Activated CD8-positive, alpha-beta memory T cell treated with anti-CD3 and anti-CD28 coated beads for 4 hours (primary cell): ENCODE measurements at regions not wholly inside any gene's neighbourhood (a gene's known extent, or its start where the extent isn't known, plus 50 kb on each side); places are given as distances from the start of the nearest gene placed in this dataset.

Source experiments
- DNase-seq, 2 donors: peaks; one replicate each; pipeline ENCODE4 v3.0.0-alpha.2; 2020; ENCODE audit warnings: low read depth in 2 of 2

DNA sequence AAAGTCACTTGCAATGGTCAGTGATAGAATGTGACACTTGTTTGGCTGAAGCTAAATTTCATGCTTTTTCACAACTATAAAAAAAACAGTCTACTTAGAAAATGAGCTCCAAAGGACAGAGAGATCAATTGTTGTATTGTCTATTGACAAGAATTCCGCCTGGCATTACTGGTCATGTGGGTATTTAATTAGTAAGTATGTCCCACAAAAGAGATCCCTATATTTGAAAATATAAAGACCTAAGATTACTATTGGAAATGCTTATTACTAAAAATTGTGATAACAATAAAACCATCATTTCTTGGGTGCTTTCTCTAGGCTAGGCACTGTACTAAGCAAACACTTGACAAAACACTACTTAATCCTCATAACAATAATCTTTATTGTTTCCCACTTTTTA, 745.2 kb upstream of the C9orf72 start:
- no peak for DNase-seq

DNA sequence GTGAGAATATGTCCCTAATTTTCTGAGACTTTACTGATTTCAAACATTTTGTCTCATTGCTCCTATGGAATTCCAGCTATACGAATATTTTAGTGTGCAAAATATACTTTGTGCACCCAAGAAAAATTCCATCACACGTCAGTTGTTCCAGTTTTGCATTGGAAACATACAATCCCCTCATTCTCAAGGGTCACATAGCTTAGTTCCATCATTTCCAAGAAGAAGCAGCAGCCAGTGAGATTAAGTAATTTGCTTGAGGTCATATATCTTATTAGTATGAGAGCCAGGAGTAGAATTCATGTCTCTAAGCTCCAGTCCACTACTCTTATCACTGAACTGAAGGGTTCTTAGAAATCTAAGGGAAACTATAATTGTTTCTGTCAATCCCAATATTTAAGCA, 746.7 kb upstream of the C9orf72 start:
- no peak for DNase-seq

DNA sequence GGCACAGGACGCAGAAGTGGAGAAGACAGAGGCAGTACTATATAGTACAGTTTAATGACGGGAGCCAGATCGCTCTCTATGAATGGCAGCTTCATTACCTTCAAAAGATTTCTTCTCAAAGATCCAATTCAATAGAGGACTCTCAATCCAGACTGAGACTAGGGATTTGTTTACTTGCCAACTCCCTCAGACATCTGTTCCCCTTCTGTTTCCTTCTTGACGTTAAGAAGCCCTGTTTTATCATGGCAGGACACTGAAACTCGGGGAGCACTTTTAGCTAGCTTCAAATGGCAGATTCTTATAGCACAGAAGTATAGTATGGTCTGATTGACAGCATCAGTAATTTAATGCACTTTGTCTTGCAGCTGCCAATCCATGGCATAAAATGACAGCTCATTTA, 747.3 kb upstream of the C9orf72 start:
- DNase-seq = no peak

DNA sequence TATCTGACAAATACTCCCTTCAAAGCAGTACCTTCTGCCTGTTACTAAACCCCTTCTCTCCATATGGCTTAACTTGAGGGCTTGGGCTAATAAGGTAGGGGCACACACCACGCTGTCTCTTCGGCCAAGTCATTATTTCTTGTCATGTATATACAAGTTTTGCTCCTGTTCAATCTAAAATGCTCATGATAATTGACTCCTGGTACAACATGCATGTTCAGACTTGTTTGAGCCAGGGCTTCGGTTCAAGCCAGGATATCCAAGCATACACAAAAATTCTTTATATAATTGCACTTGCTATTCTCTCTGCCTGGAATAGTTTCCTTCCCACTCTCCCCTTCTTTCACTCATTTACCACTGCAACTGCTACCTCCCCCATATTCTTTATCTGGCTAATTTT, 756.0 kb upstream of the C9orf72 start:
- no peak for DNase-seq

DNA sequence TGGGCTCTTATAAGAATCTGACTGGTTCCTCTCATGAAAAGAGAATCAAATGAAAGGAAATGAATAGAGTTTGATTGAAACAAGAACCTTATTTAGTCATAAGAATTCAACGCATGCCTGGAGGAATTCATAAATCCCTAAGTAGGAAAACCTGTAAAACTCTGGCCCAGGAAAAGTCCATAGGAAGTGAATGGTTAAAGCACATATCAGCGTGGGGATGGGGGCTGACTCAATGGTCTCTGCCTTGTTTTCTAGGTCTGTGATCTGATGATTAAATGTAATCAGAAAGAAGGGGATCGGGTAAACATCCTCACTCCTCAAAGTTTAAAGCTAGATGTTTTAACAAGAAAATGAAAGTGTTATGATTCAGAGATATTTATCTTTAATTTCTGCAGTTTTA, 759.4 kb upstream of the C9orf72 start:
- no peak for DNase-seq

DNA sequence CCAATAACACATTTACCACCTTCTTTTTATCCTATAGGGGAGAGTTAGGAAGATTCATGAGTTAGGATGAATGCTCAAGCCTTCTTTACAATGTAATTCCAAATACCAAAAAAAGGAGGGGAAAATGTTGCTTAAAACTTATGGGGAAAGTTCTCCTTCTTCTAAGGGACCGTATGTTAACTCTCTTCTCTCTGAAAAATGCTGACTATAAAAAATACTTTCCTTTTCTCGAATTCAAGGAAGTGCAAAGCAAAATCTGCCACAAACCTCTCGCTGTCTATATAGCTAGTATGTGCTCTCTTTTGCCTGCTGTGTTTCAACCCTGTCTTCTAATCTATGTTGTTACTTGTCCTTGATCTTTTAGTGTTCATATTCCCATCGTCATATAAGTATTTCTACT, 768.6 kb upstream of the C9orf72 start:
- DNase-seq = no peak

DNA sequence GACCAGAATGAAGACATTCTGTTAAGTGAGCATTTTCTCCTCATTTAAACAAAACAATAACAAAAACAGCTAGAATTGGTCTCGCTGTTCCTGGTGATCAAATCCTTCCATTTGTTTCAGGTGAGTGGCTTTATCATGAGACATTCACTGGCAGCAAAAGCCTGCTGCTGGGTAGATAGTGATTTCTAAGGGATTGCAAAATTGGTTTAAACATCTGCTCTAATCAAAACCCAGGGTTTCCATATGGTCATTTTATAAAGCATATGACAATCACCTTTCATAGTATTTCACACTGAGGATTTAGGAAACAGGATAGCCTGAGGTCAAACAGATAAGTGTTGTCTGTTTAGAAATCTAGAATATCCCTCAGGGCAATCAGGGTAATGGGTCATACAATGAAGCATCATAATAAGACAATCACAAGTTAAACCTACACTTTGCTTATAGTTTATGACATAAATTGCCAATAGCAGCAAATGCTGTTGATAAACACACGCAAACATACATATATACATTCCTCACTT, 769.6 kb upstream of the C9orf72 start:
- DNase-seq = no peak

DNA sequence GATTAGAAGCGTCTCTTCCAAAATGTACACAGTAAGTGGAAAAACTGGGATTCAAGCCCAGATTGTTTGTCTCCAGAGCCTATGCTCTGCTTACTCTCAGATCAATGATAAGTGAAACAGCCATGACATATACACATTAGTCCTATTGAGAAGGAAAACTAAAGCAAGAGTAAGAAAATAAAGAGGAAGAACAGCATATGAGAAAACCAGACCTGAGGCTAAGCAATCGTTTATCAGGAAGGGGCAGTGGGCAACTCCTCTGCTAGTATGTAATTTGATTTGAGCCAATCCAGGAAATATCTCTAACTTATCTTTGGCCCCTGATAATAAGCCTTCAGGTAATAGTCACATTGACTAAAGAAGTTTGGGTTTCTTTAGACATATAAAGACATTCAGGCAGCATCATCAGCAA, 789.9 kb upstream of the C9orf72 start:
- no peak for DNase-seq

DNA sequence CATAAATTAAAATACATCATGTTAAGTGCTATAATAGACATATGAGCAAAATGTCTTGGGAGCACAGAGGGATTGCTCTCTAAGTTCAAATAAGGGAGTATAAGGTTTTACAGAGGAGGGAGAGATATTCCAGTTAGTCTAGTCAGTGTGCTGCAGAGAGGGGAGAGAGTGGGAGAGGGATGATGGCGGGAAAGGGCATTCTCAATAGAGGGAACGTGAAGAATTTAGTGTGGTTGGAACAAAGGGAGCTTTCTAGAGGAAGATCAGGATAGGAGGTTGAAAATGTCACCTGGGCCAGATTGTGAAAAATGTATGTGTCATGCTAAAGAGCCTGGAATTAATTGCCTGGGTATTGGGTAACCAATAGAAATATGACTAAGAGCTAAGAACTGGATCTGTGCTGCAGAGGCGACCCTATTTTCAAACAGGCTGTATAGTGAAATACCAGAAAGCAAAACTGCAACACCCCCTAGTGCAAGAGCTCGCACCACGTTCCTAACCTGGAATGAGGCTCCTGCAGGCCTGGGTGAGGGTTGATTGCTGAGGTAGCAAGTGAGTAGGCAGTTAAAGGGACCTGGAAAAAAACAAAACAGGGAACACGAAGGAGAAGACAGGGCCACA, 791.8 kb upstream of the C9orf72 start:
- DNase-seq = no peak

DNA sequence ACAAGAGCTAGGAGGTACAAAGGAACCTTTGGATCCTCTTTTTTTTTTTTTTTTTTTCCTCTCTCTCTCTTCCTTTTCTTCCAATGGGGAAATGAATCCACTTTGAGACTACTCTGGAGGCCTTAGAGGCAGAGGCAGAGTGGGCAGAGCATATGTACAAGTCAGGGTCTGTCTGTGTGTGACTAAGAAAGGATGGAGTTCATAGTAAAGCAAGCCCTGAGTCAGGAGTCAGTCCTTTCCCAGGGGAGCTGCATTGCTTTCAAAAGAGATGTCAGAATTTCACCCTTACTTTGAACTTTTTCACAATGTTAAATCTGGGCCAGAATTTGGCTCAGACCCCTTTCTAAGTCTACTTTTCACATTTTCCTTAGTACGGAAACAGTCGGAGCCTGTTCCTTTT, 792.4 kb upstream of the C9orf72 start:
- DNase-seq = no peak

DNA sequence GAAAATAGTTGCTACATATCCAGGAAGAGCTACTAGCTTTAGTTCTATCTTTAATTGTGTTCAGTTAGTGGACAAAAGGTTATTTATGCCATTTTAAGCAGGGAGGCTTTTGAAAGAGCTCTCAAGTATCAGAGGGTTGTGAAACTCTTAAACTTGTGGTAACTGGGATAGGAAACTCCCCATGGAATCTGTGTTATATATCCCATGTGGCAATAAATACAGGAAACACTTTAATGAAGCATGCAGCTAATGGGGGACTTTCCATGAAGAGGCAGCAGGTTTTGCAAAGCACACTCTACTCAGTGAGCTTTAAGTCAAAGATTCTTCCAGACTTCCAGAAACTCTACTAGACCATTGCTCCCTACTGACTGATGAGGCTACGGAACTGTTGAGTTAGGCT, 805.0 kb upstream of the C9orf72 start:
- no peak for DNase-seq

DNA sequence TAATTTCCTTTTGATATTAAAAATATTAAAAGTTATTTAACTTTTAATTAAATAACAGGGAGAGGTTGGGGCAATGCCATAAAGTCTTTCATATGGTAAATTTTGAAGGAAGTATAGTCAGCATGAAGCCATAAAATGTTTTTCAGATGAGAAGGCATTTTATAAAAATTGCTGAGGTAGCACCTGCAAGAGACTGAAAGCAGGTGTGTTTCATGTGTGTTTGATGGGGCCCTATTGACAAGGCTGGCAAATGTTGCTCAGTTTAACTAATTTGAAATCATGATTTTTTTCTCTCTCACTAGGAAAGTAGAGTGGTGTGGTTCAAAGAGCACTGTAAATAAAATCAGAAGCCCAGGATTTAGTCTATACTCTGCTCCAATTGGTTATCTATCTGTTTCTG, 805.8 kb upstream of the C9orf72 start:
- DNase-seq = no peak

DNA sequence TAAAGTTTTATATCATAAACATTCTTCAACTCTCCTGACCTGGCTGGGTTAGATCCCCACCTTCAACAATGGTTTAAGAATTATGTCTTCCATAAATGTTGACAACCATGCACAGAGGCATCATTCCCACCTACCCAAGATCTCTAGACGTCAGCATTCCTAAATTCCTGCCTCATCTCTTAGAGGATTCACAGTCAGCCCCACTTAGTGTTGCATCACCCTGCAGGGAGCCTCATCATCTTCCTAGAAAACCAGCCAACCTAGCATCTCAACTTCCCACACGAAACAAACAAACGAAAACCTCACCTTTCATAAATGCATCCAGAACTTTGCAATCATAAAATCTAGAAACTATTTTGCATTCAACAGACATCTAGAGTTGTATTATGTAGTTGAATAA, 816.1 kb upstream of the C9orf72 start:
- no peak for DNase-seq

DNA sequence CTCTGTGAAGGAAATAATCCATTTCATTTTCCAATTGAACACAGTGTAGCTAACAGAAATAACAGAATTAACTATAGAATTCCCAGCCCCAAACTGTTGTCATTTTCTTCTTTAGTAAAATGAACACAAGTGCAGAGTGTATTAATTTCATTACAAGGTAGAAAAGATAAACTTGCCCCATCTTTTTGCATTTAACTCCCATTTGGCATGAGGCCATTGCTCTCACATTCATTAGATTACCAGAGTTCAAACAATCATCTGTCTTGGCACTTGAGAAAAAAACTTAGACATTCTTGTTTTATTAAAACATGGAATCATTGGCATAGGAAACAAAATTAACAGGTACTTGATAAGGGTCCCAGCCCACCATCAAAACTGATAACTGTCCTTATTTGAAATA, 821.5 kb upstream of the C9orf72 start:
- DNase-seq = no peak

DNA sequence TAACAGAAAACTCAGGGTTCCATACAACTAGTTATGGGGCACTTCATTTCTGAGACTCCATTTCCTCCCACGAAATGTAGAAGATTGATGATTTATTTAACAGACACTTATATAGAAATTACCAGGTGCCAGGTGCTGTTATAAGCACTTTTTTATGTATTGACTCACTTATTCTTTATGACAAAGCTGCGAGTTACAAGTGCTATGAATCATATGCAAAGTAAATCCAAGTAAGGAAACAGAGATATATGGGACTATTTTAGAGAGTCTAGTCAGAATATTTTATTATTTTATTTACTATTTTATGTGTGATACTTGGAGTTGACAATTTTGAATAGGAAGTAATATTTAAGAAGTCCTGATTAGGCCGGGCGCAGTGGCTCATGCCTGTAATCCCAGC, 822.8 kb upstream of the C9orf72 start:
- DNase-seq = no peak

DNA sequence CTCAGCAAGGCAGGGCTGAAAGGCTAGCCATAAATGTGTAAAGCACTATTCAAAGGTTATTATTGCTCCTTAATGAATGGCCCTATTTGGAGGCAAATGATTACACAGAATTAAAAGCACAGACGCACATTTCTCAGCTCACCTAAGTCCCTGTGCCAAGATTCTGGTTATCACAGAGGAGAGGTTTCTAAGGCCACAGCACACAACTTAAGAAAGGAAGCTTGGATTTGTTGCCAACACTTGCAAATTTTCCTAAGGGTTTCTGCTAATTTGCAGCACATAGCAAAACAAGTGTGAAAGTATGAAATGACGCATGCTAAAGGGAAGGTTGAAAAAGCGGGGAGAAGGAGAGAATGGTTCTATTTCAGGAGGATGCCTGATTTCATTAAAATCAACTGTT, 834.1 kb upstream of the C9orf72 start:
- no peak for DNase-seq

DNA sequence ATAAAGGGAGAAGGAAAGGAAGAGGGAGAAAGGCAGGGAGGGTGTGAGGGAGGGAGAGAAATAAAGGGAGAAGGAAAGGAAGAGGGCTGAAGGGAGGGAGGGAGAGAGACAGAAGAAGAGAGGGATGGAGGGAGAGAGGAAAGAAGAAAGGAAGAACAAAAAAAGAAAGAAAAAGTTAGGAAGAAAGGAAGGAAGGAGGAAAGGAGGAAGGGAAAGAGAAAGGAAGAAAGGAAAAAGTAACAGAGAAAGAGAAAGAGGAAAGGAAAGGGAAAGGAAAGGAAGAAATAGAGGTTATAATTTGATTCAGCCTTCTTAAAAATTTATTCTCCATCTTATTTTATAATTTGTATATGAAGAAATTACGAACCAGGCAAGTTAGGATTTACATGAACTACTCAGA, 836.6 kb upstream of the C9orf72 start:
- DNase-seq = no peak

DNA sequence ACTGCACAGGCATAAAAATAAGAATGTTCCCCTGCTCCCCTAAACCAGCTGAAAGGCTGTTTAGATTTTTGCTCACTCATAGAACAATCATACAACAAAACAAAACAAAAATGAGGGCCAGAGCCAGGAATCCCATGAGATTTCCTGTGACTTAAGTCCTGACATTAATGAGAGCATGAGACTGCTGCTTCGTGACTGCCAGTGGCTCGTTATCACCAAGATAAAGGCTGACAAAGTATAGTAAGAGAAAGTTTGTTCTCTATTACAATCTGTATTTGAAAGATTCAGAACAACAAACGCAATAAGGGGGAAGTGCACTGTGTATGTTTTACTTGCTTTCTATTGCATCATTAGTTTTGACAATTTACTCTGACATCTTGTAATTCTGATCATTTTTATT, 837.1 kb upstream of the C9orf72 start:
- DNase-seq = no peak

DNA sequence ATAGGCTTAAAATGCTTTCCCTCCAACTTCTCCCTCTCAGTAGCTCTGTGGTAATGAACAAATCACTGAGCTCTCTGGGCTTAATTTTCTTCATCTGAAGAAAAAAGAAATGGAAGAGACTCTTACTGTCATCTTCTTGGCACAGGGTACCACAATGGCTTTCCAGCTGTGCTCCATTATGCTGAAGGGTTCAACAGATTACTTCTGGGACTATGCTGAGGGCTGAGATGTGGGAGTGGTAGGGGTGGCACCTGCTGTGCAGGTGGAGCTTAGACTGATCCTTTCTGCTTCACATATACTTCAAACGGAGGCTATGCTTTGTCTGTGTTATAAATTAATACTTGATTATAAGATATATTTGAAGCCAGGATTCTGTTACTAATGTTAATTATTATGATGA, 840.2 kb upstream of the C9orf72 start:
- DNase-seq = no peak

DNA sequence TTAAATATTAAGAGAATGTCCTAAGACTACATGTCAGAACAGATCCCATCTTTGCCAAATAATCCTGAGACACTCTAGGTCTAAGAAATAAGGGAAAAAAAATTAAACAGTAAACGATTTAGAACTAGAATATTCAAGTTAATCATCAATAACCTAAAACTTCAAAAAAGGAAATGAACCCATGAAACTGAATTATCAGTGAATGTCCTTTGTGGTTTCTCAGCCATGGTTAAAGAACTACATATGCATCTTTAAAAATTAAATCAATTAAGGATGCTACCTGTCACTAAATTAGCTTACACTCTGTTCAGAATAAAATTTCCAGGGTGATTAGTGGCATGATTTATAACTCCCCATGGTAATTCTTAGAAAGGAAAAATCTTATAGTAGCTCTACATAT, 850.0 kb upstream of the C9orf72 start:
- no peak for DNase-seq

DNA sequence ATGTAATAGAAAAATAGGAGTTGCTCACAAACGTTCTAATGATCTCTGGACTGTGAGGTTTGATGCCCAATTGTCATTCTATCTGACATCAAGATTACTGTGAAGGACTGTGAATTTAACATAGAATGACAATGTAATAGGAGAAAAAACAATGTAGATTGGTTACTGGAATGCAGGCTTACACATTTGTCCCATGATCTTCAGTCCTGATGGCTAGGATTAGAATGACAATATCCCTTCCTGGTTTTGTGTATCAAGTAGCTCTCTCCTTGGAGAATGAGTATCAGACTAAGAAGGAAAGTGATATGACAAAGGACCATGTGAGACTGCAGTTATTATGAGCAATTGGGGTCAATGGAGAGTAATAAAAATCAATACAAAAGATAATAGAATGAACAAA, 862.2 kb upstream of the C9orf72 start:
- no peak for DNase-seq

DNA sequence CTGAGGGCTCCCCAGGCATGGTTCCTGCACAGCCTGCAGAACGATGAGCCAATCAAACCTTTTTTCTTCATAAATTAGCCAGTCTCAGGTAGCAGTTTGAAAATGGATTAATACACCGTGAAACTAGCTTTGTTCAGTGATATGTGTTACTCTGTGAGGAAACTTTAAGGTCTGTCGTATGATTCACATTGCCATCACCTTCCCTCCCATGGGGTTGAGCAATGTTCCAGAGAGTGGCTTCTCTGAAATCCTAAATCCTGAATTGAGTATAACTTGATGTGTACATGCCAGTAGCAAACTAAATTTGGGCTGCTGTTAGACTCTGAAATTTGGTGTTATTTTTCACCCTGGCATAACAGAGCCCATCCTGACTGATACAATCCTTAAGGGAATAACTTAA, 866.4 kb upstream of the C9orf72 start:
- DNase-seq = no peak

DNA sequence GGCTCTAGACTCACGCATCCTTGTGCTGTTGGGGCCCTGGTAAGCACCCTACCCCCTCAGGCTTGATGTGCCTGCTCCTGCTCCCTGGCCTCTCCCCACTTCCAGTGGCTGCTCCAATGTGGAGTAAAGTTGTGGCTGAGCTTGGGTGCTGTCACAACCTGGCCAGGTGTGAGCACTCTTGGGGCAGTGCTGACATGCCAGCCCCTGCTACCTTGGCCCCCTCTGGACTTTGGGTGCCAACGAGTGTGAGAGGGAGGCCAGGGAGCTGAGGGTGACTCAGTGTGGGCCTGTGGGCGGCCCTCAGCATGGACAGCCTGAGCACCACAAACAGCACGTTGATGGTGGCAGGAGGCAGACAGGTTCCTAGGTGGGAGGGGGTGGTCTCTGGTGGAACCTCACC, 870.2 kb upstream of the C9orf72 start:
- DNase-seq = no peak

DNA sequence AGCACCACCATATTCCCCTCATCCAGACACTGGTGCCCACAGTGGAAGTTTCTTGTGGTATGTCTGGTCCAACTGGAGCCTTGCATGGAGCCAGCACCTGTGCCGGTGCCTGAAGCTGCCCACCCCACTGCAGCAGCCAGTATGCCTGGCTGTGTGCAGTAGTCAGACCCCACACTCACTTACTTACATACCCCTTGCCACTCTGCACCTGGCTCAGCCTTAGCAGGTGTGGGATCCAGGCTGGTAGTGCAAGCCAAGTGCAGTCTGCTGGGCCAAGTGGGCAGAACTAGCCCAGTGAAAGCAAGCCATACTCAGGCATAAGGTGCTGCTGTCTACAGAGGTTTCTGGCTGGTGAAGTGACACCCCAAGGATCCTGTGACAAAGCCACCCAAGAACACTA, 871.4 kb upstream of the C9orf72 start:
- no peak for DNase-seq
